Stimulated activated CD4-positive, alpha-beta T cell treated with anti-CD3 and anti-CD28 coated beads, TNF-alpha, amount 100 ng/mL, for 4 hours (primary cell): ENCODE measurements at regions not wholly inside any gene's neighbourhood (a gene's known extent, or its start where the extent isn't known, plus 50 kb on each side); places are given as distances from the start of the nearest gene placed in this dataset.

Source experiments
- DNase-seq, 3 experiments: peaks; one replicate each; pipeline ENCODE4 v3.0.0-alpha.2; 2020; ENCODE audit warnings: low read depth in 3 of 3

DNA sequence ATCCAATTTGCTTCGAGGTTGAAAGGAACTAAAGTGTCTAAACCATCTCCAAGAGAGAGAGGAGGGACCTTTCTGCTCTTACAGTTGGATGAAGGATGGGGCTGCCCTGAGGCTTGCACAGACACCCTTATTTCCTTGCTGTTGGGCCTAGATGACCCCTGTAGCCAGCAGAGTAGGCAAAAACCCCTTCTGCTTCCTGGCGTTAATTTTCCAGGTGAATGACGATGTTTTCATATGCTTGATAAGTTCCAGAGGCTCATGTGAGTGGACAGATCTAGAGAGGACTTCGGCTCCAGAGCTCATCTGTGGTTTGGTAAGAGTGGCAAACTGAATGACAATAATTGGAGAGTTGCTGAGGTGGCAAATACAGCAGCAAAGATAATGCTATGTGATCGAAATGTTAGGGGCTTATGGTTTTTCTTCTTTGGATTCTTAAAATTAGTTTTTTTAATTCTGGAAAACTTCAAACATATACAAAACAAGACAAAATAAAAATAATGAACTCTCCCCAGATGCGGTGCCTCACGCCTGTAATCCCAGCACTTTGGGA lies 98.6 kb upstream of the MAP4K3 start:
- DNase-seq, result no peak

DNA sequence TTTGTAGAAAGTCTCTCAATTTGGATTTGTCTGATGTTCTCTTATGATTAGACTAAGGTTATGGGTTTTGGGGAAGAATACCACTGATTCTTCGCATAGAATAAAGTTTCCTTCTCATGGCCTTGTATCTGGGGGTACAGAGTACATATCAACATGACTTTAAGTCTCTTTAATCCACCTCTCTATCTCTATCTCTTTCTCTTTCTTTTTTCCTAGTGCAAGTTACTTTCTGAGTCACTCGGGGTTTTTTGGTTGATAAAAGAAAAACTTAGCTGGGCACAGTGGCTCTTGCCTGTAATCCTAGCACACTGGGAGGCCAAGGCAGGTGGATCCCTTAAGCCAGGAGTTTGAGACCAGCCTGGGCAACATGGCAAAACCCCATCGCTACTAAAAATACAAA lies 100.1 kb upstream of the MAP4K3 start:
- no peak for DNase-seq

DNA sequence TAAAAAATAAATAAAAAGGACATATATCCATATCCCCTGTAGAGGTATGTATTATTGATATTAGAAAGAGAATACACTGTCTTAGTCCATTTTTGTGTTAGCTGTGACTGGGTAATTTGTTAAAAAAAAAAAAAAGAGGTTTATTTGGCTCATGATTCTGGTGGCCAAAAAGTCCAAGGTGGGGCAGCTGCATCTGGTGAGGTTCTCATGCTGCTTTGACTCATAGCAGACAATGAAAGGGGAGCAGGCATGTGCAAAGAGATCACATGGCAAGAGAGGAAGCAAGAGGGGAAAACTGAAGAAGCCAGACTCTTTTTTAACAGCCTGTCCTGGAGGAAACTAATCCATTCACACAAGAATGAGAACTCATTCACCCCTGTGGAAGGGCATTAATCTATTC lies 101.6 kb upstream of the MAP4K3 start:
- no peak for DNase-seq

DNA sequence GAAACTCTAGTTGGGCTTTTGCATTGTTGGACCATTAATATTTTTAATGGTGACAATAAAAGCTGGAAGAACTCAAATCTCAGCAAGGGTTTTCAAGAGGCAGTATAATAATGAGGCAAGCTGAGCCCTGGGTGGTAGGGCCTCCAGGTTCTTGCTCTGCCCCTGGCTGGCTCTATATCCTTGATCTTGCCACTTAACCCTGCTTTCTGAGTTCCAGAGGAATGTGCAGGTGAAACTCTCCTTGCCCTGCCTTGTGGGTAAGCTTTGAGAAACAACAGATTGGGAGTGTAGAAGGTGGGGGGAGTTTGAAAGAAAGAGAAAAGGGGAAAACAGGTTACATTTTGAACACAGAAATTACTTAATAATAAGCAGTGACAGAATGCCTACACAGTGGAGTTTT lies 103.3 kb upstream of the MAP4K3 start:
- no peak for DNase-seq

DNA sequence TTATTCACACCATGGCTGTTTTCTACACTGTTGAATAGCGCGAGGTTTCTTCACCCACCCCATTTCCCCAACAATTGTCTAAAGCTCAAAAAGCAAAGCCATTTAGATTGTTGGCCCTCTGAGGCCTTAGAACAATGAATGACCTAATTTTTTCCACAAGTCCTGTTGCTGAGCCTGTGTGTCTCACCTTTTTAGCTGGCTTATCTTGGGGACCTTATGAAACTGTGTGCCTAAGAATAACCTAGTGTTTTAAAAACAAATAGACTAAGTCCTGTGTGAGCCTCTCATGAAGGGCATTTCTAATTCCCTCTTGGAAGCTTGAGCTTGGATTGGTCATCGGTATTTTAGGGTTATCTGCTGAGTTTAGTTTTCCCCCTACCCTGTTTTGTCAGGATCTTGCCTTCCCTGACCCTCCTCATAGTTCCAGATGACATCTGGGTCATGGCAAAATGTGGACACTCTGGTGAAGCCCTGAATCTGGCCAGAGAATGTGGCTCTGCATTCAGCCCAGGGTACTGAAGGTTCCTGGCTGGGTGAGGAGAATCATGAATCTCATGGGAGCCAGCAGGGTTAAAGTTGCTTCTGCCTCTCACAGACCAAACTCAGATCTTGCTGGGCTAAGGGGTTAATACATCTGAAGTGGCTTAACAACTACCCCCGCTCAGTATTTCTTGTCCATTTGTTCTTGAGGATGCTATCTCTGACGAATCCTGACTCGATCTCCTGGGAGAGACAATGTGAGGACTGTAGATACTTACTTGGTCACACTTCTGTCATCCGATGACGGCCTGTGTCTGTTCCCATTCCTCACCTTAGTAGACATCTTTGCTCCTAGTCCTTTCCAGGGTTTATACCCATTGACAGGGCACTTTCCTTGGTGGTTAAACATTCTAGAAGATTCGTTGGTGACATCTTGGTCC lies 104.2 kb upstream of the MAP4K3 start:
- no peak for DNase-seq

DNA sequence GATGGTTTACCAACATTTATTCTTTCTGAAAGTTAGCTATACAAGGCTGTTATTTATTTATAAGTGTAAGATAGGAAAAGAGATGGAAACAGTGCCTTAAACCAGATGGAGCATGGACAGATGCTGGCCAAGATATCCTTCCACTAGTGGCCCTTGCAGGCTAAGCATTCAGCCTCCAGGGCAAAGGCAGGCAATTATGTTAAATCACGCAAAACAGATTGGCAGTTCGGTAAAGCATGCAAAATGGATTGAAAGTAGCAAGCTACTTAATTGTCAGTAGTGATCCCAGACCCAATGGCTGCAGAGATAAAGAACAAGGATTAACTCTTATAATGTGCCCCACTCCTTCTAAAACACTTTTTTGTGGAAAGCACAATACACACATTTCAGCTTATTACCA lies 105.4 kb upstream of the MAP4K3 start:
- no peak for DNase-seq

DNA sequence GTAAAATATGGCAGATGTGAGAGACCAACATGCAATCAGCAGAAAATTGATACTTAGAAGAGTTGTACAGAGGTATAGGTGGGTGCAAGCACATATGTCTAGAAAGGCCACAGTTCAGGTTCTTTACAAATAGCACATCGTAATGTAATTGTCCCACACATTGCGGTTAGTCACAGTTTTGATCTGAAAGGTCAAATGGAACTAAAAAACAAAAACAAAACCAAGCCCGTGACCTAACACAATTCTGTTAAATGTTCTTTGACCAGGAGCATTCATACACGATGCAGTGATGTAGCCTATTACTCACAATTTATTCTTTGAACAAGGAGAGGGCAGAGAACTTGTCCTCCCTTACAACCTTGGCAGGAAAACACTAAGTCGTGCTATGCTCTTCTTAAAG lies 108.9 kb upstream of the MAP4K3 start:
- no peak for DNase-seq

DNA sequence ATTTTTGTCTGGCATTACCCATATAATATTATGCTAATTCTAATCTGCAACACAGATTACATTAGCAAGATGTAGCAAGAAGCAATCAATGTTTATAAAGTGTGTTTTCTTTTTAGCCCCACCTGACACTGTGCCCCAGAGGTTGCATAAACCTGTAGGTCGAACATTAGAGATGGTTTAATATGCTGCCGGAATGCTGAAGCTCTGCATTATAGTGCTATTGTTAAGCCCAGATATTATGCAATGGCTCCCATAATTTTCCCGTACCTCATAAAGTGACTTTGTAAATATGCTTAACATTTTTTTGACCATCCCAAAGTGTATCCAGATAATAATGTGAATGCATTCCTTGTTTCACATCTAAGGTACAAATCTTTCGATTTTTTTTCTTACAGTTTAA lies 109.3 kb upstream of the MAP4K3 start:
- DNase-seq, result no peak

DNA sequence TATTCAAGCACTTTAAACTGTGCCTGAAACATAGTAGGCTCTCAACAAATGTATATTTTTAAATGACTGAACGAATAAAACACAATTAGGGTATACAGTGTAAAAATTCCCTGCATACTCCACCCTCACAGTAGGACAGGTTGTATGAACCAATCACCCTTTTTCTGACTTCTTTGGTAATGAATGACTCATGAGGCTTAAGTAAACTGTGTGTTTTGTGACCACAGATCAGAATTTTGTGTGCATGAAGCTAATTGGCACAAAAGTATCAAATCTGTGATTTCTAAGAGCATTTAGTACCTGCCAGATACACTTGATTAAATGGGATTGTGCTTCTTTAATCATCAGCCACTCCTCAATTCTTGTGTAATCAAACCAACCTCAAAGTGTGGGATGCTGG lies 109.9 kb upstream of the MAP4K3 start:
- DNase-seq, result no peak

DNA sequence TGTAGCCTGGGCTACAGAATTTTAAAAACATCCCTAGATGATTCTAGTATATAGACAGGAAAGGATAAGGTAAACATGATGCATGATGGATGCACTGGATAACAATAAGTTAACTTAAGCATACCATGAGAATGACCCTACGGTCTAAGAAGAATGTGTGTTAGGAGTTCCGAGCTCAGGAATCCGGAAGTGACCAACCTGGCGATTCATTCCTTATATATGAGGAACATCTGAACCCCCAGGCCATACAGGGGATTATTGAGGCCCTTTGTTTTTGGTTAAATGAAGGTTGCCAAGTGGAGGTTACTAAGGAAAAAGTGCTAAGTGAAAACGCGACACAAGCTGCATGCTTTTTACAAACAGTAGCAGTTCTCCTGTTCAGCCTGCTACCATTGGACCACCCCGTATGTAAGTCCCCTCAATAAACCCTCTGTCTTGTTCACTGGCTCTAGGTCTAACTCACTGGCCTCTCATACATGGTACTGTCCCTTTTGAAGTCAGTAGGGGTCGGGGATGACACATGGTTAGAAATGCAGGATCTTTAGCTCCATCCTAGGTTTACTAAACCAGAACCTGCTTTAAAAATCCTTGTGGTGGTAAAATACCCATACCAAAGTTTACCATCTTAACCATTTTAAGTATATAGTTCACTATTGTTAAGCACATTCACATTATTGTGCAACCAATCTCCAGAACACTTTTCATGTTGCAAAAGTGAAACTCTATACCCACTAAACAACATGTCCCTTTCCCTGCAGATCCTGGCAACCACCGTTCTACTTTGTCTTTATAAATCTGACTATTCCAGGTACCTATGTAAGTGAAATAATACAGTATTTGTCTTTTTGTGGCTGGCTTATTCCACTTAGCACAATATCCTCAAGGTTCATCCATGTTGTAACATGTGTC lies 111.0 kb upstream of the MAP4K3 start:
- DNase-seq, result no peak

DNA sequence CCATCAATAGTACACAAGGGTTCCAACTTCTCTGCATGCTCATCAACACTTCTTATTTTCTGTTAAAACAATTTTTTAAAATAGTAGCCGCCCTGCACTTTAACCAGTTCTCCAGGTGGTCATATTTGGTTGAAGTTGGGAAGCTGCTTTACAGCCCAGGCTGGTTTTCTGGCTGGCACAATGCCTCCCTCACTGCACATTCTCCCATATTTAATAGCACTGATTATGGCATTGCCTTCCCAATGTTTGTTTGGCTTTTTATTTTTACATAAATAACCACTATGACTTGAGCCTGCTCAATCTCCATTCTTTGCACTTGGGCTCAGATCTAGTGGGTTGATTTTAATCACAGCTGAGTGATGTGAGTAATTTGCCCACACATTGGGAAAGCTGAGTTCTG lies 111.9 kb upstream of the MAP4K3 start:
- DNase-seq, result no peak

DNA sequence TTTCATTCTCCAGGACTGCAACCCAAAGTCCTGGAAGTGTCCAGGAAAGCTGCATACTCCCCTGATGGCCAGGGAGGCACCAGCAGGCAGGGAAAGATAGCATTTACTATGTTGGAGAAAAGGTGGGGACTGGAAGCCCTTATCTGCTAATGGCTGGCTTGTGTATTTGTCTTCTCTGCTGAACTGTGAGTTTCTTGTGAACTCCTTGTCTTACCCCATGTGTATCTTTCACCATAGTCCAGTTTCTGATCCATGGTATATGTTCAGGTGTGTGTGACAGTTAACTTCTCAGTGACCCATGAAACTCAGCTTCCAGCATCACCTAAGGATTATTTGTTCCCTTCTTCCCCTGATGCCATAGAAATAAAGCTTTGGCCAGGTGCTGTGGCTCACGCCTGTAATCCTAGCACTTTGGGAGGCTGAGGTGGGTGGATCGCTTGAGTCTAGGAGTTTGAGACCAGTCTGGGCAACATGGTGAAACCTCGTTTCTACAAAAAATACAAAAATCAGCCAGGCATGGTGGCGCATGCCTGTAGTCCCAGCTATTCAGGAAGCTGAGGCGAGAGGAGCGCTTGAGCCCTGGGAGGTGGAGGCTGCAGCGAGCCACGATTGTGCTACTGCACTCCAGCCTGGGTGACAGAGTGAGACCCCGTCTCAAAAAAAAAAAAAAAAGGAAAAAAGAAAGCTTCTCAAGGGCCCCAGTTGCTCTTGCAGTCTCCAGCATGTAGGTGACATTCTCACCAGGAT lies 112.8 kb upstream of the MAP4K3 start:
- DNase-seq, result no peak

DNA sequence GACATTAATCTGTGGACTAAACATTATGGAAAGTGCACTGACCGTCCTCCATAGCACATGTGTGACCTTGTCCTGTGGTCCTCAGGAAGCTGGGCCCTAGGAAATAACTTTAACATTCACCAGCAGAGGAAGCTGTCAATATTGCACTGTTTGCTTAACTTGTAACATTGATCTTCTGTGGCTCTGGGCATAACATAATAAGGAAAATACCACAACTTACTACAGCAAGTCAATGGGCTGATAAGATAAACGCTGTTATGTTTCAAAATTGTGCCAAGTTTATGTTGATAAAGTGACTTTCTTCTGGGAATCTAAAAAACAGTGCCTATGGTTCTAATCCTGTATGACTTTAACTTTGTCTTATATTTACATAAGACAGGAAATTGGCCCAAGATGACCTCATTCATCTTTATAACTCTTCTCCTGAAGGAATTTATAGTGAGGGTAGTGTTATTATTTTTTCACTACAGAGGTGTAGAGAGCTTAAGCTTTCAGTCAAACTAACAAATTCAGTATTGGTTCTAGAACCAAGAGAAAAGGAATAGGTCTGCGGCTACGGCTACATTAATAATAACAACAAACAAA lies 113.7 kb upstream of the MAP4K3 start:
- no peak for DNase-seq

DNA sequence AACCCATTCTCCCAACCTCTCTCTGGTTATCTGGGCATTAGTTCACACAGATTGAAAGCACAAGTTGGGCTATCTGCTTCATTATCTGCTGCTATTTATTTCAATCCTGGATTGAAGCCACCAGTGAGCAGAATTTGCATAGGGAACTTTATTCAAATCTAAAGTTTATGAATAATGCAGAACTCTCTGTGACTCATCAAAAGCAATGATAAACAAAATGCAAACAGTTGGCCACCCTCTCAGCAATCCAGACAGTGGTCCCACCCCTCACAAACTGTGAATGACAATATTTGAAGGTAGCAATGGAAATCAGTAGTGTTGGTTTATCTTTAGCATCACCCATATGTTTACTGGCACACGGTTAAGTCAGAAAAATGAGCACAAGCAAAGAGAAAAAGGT lies 106.8 kb upstream of the TMEM178A start:
- DNase-seq, result no peak

DNA sequence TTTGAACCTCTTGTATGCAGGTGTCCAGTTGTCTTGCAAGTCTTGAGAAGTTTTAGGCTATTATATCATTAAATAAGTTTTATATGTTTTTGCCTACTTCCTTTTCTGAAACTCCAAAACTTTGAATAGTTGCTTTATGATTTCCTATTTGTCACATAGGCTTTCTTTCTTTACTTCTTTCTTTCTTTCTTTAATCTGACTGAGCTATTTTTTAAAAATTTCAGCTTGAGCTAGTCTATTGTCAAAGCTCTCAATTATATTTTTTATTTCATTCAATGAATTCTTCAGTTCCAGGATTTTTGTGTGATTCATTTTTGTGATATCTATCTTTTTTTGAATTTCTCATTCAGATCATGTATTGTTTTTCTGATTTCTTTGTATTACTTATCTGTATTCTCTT lies 102.1 kb upstream of the TMEM178A start:
- DNase-seq, result no peak

DNA sequence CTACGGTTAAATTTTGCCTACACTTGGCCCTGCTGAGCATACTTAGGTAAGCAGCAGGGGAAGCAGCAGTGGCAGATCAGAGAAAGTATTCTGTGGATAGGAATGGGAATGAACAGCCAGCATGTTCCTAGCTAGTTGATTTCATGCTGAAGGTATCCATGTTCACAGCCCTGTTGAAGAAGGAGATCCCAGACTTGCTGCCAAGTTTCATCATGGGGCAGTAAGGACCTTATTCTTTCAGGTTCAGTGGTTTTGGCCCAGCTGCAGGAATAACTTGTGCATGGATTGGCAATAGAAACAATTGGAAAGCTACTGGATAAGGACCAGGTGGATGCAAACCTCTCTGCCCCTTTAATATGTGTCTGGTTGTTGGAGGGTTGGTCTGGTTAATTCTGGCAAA lies 98.2 kb upstream of the TMEM178A start:
- DNase-seq, result no peak

DNA sequence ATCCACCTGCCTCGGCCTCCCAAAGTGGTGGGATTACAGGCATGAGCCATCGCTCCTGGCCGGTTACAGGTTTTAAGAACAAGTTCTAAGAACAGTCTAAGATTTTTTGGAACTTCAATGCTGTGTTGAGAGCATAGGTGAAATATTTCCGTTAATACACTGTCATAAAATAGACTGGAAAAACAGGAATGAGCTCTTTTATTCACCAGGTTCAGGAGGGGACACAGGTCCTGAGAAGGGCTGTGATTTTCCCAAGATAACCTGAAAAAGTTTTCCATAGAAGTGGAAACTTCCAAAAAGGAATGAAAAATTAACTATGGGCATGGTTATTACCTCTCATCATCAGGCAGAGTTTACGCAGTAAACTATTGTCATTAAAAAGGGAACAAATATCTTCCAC lies 97.6 kb upstream of the TMEM178A start:
- no peak for DNase-seq

DNA sequence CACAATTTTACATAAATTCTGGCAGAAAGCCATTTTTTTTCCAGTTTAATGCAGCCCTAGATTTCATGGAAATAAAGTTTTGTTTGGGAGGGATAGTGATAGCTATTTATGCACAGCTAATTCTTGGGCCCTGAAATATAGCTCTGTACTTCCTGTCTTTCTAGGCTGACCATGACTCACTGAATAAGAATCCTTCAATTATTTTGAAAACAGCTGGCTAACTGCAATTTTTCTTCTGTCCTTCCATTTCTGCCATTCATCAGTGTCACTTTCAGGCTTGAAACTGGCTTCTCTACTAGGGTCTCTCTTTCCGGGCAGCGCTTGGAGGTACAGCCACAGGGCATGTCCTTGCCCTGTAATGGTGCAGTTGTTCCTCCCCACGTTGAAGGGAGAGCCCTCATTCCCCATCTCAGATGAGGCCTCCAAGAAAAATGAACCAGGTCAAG lies 97.1 kb upstream of the TMEM178A start:
- DNase-seq, result no peak

DNA sequence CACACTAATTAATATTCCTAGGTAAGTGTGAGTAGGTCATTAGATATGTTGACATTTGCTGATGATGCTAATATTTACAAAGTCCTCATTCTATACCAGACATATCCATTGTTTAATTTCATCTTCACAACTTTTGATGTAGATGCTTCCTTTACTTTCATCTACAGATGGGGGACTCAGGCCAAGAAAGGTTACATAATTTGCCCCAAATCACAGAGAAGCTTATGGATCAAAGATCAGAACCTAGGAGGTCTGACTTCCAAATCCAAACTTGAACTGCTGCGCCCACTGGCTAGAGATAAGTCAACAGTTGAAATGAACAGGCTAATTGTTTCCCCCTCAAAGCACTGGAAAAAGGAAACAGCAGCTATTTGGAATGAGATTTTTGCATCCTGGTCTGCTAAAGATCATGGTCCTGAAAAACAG lies 95.6 kb upstream of the TMEM178A start:
- no peak for DNase-seq

DNA sequence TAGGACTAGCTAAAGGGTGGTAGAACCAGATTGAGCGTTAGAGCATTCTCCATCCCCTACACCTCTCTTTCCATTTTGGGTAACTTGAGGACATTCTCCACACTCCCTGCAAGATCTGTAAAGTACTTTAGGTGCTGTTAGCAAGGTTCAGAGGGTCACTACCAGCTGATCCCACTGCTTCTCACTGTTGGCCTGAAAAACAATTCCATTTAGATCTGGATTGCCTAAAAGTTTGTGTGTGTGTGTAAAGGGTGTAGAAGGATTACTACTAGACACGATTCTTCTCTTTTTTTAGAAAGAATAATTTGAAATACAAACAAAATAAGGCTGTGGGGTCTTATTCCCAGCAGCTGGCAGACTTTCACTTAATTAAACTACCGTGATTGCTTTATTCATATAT lies 95.1 kb upstream of the TMEM178A start:
- DNase-seq, result no peak

DNA sequence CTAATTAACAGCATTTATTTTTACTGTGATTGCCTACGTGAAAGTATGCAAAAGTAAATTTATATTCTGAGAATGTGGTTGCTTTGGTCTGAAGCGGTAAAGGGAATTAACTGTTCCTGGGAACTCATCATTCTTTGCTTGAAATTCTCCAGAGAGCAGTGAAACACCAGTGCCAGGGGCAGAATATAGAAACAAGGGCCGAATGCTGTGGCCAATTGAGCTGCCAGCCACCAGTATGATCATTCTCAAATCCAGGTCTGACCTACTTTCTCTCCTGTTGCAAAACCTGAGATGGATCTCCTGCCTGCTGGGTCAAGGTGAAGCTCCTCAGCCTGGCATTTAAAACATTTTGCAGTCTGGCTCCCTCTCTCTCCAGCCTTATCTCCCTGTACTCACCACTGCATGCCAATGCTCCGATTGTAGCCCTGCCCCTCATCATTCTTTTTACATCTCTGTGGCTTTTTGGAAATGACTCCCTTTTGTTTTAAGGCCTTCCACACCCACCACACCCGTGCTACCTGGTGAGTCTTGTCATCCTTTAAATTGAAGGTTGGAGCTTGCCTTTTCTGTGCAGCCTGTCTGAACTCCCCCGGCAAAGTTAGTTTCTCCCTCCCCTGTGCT lies 94.5 kb upstream of the TMEM178A start:
- DNase-seq, result no peak
